ENCODE measurements at regions not wholly inside any gene's neighbourhood (a gene's known extent, or its start where the extent isn't known, plus 50 kb on each side); places are given as distances from the start of the nearest gene placed in this dataset.

- DNase-seq: no peak
These were observed 612.4 kb downstream of the NYAP2 start for GRCh38 chr2:226011716-226012450.

GRCh38 chr2:226002438-226002837, 602.9 kb downstream of the NYAP2 start:
- no peak for DNase-seq

GRCh38 chr2:226001716-226002115, 602.2 kb downstream of the NYAP2 start:
- no peak for DNase-seq

GRCh38 chr2:225999692-226000091, 600.2 kb downstream of the NYAP2 start:
- DNase-seq: no peak

- no peak for DNase-seq
These were observed 599.1 kb downstream of the NYAP2 start for GRCh38 chr2:225998653-225999052.

- DNase-seq: no peak
These were observed 598.6 kb downstream of the NYAP2 start for GRCh38 chr2:225998116-225998515.

GRCh38 chr2:225996462-225996828, 596.9 kb downstream of the NYAP2 start:
- DNase-seq: no peak

- no peak for DNase-seq
These were observed 596.4 kb downstream of the NYAP2 start for GRCh38 chr2:225995796-225996461.

GRCh38 chr2:225994748-225995405, 595.4 kb downstream of the NYAP2 start:
- no peak for DNase-seq

GRCh38 chr2:225993430-225993829, 593.9 kb downstream of the NYAP2 start:
- DNase-seq: no peak

- no peak for DNase-seq
These were observed 590.3 kb downstream of the NYAP2 start for GRCh38 chr2:225989809-225990208.

GRCh38 chr2:225980372-225980771, 580.9 kb downstream of the NYAP2 start:
- DNase-seq: no peak

GRCh38 chr2:225971433-225971832, 571.9 kb downstream of the NYAP2 start:
- DNase-seq: no peak

- no peak for DNase-seq
These were observed 549.4 kb downstream of the NYAP2 start for GRCh38 chr2:225948903-225949302.

- no peak for DNase-seq
These were observed 539.5 kb downstream of the NYAP2 start for GRCh38 chr2:225938991-225939390.

GRCh38 chr2:225937625-225938187, 538.2 kb downstream of the NYAP2 start:
- DNase-seq: no peak

GRCh38 chr2:225932811-225933413, 533.4 kb downstream of the NYAP2 start:
- DNase-seq: no peak

GRCh38 chr2:225930687-225931086, 531.2 kb downstream of the NYAP2 start:
- no peak for DNase-seq

- DNase-seq: no peak
These were observed 521.2 kb downstream of the NYAP2 start for GRCh38 chr2:225920621-225921220.

- DNase-seq: no peak
These were observed 517.2 kb downstream of the NYAP2 start for GRCh38 chr2:225916692-225917091.

GRCh38 chr2:225911019-225911418, 511.5 kb downstream of the NYAP2 start:
- DNase-seq: no peak

GRCh38 chr2:225895126-225895525, 495.6 kb downstream of the NYAP2 start:
- DNase-seq: no peak

Measured in effector CD4-positive, alpha-beta T cell (primary cell).